OCI-LY3 (cell line): ENCODE measurements at regions not wholly inside any gene's neighbourhood (a gene's known extent, or its start where the extent isn't known, plus 50 kb on each side); places are given as distances from the start of the nearest gene placed in this dataset.

Experiments used
- H2AFZ ChIP-seq: fragments of 200-600, 300-600 bp; shearing (Covaris generic); 2 replicates; pipeline ENCODE4 v1.6.0; 2014; ENCODE audit warnings: antibody characterized with exemption, low read depth, low read length
- H3K27ac ChIP-seq: fragments of 200-600, 300-600 bp; sonication (generic); 2 replicates; pipeline ENCODE4 v1.5.1; 2014; ENCODE audit warnings: mild to moderate bottlenecking, low read length, moderate library complexity, mixed read lengths
- H3K27me3 ChIP-seq: fragments of 200-600, 300-600 bp; sonication (generic); 2 replicates; pipeline ENCODE4 v1.6.1; 2014; ENCODE audit warnings: low read depth, low read length, mixed read lengths
- H3K36me3 ChIP-seq: fragments of 200-600, 300-600 bp; sonication (generic); replicated peaks from 2 replicates; pipeline ENCODE3; 2014; ENCODE audit warnings: low read depth, low read length, mixed read lengths
- H3K4me1 ChIP-seq: fragments of 300-600, 200-600 bp; sonication (generic); 2 replicates; pipeline ENCODE4 v1.6.1; 2014; ENCODE audit warnings: low read length, mixed read lengths
- H3K4me2 ChIP-seq: fragments of 200-600, 300-600 bp; sonication (generic); 2 replicates; pipeline ENCODE4 v1.6.1; 2014; ENCODE audit warnings: low read length, mixed read lengths
- H3K4me3 ChIP-seq: fragments of 300-600, 200-600 bp; sonication (generic); 2 replicates; pipeline ENCODE4 v1.5.1; 2014; ENCODE audit warnings: antibody characterized with exemption, mild to moderate bottlenecking, low read length, moderate library complexity
- H3K79me2 ChIP-seq: fragments of 300-600, 200-600 bp; shearing (Covaris generic); 2 replicates; pipeline ENCODE4 v1.6.1; 2014; ENCODE audit warnings: mild to moderate bottlenecking, low read length, mixed read lengths
- H3K9ac ChIP-seq: fragments of 300-600, 200-600 bp; shearing (Covaris generic); 2 replicates; pipeline ENCODE4 v1.6.0; 2014; ENCODE audit warnings: mild to moderate bottlenecking, low read length, moderate library complexity
- H3K9me3 ChIP-seq: fragments of 200-600, 300-600 bp; shearing (Covaris generic); 2 replicates; pipeline ENCODE4 v1.6.1; 2014; ENCODE audit warnings: low read length, mixed read lengths; ENCODE audit not compliant: insufficient read depth
- H4K20me1 ChIP-seq: fragments of 200-600, 300-600 bp; sonication (generic); 2 replicates; pipeline ENCODE4 v1.6.1; 2016; ENCODE audit warnings: low read length, mixed read lengths; ENCODE audit not compliant: insufficient read depth
- EZH2phosphoT487 ChIP-seq: fragments of 200-600 bp; shearing (Covaris generic); IDR thresholded peaks from 2 replicates; pipeline ENCODE4 v1.6.1; 2018; ENCODE audit warnings: antibody characterized with exemption, mixed run types, low read depth
- TF ChIP-seq, protein P1 (sequence below): fragments of 200-600, 300-600 bp; sonication (generic); IDR thresholded peaks from 2 replicates; pipeline ENCODE4 v1.5.1; 2014; ENCODE audit warnings: antibody characterized with exemption, low read length, low read depth

DNA sequence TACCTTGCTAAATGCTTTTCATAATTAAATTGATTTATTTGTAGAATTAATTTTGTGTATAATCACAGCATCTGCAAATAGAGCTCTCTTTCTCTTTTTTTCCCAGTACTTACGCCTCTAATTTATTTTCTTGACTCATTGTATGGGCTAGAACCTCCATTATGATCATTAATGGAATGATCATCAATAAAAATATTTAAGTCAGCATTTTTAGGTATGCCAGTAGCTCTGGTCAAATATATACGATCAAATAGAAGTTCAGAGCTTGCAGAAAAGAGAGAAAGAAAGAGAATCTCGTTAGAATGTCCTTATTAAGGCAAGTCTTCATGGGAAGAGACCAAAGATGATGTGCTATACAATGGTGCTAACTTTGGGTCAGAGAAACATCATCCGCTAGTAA lies 202.6 kb downstream of the TLR4 start:
- no peaks in the 10 kb centered on the region for H4K20me1 ChIP-seq
- H3K4me3 ChIP-seq = no peak overlapping the region
- no peak for TF ChIP-seq EZH2phosphoT487
- TF ChIP-seq, protein P1, sequence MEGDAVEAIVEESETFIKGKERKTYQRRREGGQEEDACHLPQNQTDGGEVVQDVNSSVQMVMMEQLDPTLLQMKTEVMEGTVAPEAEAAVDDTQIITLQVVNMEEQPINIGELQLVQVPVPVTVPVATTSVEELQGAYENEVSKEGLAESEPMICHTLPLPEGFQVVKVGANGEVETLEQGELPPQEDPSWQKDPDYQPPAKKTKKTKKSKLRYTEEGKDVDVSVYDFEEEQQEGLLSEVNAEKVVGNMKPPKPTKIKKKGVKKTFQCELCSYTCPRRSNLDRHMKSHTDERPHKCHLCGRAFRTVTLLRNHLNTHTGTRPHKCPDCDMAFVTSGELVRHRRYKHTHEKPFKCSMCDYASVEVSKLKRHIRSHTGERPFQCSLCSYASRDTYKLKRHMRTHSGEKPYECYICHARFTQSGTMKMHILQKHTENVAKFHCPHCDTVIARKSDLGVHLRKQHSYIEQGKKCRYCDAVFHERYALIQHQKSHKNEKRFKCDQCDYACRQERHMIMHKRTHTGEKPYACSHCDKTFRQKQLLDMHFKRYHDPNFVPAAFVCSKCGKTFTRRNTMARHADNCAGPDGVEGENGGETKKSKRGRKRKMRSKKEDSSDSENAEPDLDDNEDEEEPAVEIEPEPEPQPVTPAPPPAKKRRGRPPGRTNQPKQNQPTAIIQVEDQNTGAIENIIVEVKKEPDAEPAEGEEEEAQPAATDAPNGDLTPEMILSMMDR = no peak
- no peak overlapping the region for H3K4me2 ChIP-seq
- no peak overlapping the region for H3K9ac ChIP-seq
- no peaks in the 10 kb centered on the region for H3K36me3 ChIP-seq
- no peaks in the 10 kb centered on the region for H3K27me3 ChIP-seq
- H3K4me1 ChIP-seq = no peaks in the 10 kb centered on the region
- no peak overlapping the region for H2AFZ ChIP-seq
- H3K9me3 ChIP-seq = peaks cover 4% of the 10 kb centered on the region
- H3K27ac ChIP-seq = no peak overlapping the region
- H3K79me2 ChIP-seq = no peaks in the 10 kb centered on the region

DNA sequence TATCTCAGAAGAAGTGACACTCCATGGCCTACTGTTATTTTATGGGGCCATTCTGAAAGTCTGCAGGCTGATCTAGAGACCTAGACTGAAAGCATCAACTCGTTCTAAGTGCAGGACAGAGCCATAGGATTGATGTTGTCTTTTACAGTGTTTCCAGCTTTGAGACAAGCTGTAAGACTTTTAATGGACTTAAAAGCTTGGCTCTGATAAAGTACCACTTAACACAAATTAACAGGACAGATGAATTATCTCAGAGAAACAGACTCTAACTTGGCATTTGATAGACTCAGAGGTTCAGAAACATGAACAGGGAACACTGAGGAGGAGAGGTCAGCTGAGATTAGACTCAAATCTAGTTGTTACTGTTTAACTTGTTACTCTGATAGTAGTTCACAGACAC lies 203.2 kb downstream of the TLR4 start:
- TF ChIP-seq, protein P1 = no peak
- no peak for TF ChIP-seq EZH2phosphoT487
- Histone ChIP-seq H3K79me2 (no peaks in the 10 kb centered on the region), H3K4me2 (no peak overlapping the region), H2AFZ (no peak overlapping the region), H3K27ac (no peak overlapping the region), H3K9me3 (peaks cover 9% of the 10 kb centered on the region), H3K4me3 (no peak overlapping the region), H3K4me1 (no peaks in the 10 kb centered on the region), H3K27me3 (no peaks in the 10 kb centered on the region), H3K9ac (no peak overlapping the region), H3K36me3 (no peaks in the 10 kb centered on the region), H4K20me1 (no peaks in the 10 kb centered on the region)

DNA sequence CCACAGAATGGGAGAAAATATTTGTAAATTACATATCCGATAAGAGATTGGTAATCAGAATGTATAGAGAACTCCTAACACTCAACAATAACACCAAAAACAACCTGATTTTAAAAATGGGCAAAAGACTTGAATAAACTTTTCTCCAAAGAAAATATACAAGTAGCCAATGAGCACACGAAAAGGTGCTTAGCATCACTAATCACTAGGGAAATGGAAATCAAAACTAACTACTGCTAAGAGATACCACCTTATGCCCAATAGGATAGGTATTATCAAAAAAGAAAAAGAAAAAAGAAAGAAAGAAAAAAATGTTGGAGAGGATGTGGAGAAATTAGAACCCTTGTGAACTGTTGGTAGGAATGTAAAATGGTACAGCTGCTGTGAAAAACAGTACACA lies 212.1 kb downstream of the TLR4 start:
- Histone ChIP-seq H3K27me3 (no peaks in the 10 kb centered on the region), H3K4me1 (no peaks in the 10 kb centered on the region), H4K20me1 (no peaks in the 10 kb centered on the region), H3K9me3 (peaks cover 9% of the 10 kb centered on the region), H3K36me3 (no peaks in the 10 kb centered on the region), H3K4me2 (no peak overlapping the region), H3K4me3 (no peak overlapping the region), H3K27ac (no peak overlapping the region), H3K9ac (no peak overlapping the region), H2AFZ (no peak overlapping the region), H3K79me2 (no peaks in the 10 kb centered on the region)
- TF ChIP-seq, protein P1 = no peak
- no peak for TF ChIP-seq EZH2phosphoT487

DNA sequence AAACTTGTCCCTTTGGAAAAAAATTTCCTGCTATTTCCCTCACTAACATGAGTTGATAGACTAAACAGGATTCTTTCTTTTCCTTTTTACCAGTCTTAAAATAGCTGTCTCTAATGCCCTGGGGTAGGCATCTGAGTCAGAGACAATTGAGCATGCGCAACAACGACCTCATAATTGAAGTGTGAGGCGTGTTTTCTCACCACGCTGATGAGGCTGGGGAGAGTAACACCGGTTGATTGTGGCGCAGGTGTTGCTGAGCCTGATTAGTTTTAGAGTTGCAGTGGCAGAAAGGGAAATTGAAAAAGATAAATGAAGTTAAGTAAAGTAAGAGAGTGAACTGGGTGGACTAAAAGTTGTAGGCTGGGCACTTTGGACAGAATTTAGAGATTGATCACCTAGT lies 213.7 kb downstream of the TLR4 start:
- Histone ChIP-seq H3K27me3 (no peaks in the 10 kb centered on the region), H3K4me2 (no peak overlapping the region), H3K9ac (no peak overlapping the region), H3K27ac (no peak overlapping the region), H3K9me3 (no peaks in the 10 kb centered on the region), H2AFZ (no peak overlapping the region), H3K36me3 (no peaks in the 10 kb centered on the region), H3K4me3 (no peak overlapping the region), H4K20me1 (no peaks in the 10 kb centered on the region), H3K79me2 (no peaks in the 10 kb centered on the region), H3K4me1 (no peaks in the 10 kb centered on the region)
- TF ChIP-seq, protein P1 = no peak
- TF ChIP-seq EZH2phosphoT487 = no peak
